ENCODE measurements at regions not wholly inside any gene's neighbourhood (a gene's known extent, or its start where the extent isn't known, plus 50 kb on each side); places are given as distances from the start of the nearest gene placed in this dataset.
A peak's percentile ranks its signal among the peaks of the same experiment; 100 is the strongest.

GRCh38 chr5:8683496-8683895, 814.5 kb downstream of the MTRR start:
- H3K4me3 ChIP-seq (replicated peaks in 1 of 4; ENCODE audit: control extremely low read depth in 1 of 4, insufficient read depth in 1 of 4, low read depth in 3 of 4, low read length in 4 of 4): no peak overlapping the region
- no peak overlapping the region for H3K4me2 ChIP-seq (ENCODE audit: extremely low read depth, insufficient read depth, low read length)
- no peaks in the 10 kb centered on the region for H4K20me1 ChIP-seq (ENCODE audit: control insufficient read depth, extremely low read depth, insufficient read depth, low read length)
- no peaks in the 10 kb centered on the region for H3K36me3 ChIP-seq (ENCODE audit: control insufficient read depth, insufficient read depth, low read length)
- H2AFZ ChIP-seq (ENCODE audit: low read length): no peak overlapping the region
- H3K4me1 ChIP-seq (ENCODE audit: control insufficient read depth, extremely low read depth, insufficient read depth, low read length): no peaks in the 10 kb centered on the region
- H3K27me3 ChIP-seq (ENCODE audit: control insufficient read depth, insufficient read depth, low read length): no peaks in the 10 kb centered on the region
- H3K27ac ChIP-seq (ENCODE audit: insufficient read depth, low read length): no peak overlapping the region
- H3K9me3 ChIP-seq (ENCODE audit: control insufficient read depth, insufficient read depth, low read depth, low read length): no peaks in the 10 kb centered on the region
- no peak overlapping the region for H3K9ac ChIP-seq (ENCODE audit: insufficient read depth, low read length)
- DNase-seq (ENCODE audit: low read depth in 2 of 2): no peak
- no peaks in the 10 kb centered on the region for H3K79me2 ChIP-seq (ENCODE audit: control insufficient read depth, insufficient read depth, low read length)
- TF ChIP-seq CTCF (conservative IDR thresholded peaks at IDR 0.05 in 1 of 2, IDR thresholded peaks at IDR 0.05 in 1 of 2; ENCODE audit: low read depth in 1 of 2, low read length in 2 of 2): no peak
- TF ChIP-seq EZH2 (IDR thresholded peaks at IDR 0.05; ENCODE audit: low read length, missing control alignments): no peak

GRCh38 chr5:8685704-8686103, 816.8 kb downstream of the MTRR start:
- no peak overlapping the region for H3K4me3 ChIP-seq (replicated peaks in 1 of 4; ENCODE audit: control extremely low read depth in 1 of 4, insufficient read depth in 1 of 4, low read depth in 3 of 4, low read length in 4 of 4)
- no peak overlapping the region for H3K4me2 ChIP-seq (ENCODE audit: extremely low read depth, insufficient read depth, low read length)
- no peaks in the 10 kb centered on the region for H3K36me3 ChIP-seq (ENCODE audit: control insufficient read depth, insufficient read depth, low read length)
- H3K27ac ChIP-seq (ENCODE audit: insufficient read depth, low read length): no peak overlapping the region
- H3K4me1 ChIP-seq (ENCODE audit: control insufficient read depth, extremely low read depth, insufficient read depth, low read length): no peaks in the 10 kb centered on the region
- H3K79me2 ChIP-seq (ENCODE audit: control insufficient read depth, insufficient read depth, low read length): no peaks in the 10 kb centered on the region
- H3K9ac ChIP-seq (ENCODE audit: insufficient read depth, low read length): no peak overlapping the region
- TF ChIP-seq EZH2 (IDR thresholded peaks at IDR 0.05; ENCODE audit: low read length, missing control alignments): no peak
- no peak for TF ChIP-seq CTCF (conservative IDR thresholded peaks at IDR 0.05 in 1 of 2, IDR thresholded peaks at IDR 0.05 in 1 of 2; ENCODE audit: low read depth in 1 of 2, low read length in 2 of 2)
- no peaks in the 10 kb centered on the region for H3K9me3 ChIP-seq (ENCODE audit: control insufficient read depth, insufficient read depth, low read depth, low read length)
- DNase-seq (ENCODE audit: low read depth in 2 of 2): no peak
- H3K27me3 ChIP-seq (ENCODE audit: control insufficient read depth, insufficient read depth, low read length): no peaks in the 10 kb centered on the region
- no peak overlapping the region for H2AFZ ChIP-seq (ENCODE audit: low read length)
- no peaks in the 10 kb centered on the region for H4K20me1 ChIP-seq (ENCODE audit: control insufficient read depth, extremely low read depth, insufficient read depth, low read length)

- Histone ChIP-seq H3K27me3 (ENCODE audit: control insufficient read depth, insufficient read depth, low read length) (no peaks in the 10 kb centered on the region), H3K36me3 (ENCODE audit: control insufficient read depth, insufficient read depth, low read length) (no peaks in the 10 kb centered on the region), H3K4me2 (ENCODE audit: extremely low read depth, insufficient read depth, low read length) (no peak overlapping the region), H3K9me3 (ENCODE audit: control insufficient read depth, insufficient read depth, low read depth, low read length) (no peaks in the 10 kb centered on the region), H3K4me1 (ENCODE audit: control insufficient read depth, extremely low read depth, insufficient read depth, low read length) (no peaks in the 10 kb centered on the region), H4K20me1 (ENCODE audit: control insufficient read depth, extremely low read depth, insufficient read depth, low read length) (no peaks in the 10 kb centered on the region), H3K27ac (ENCODE audit: insufficient read depth, low read length) (no peak overlapping the region), H3K79me2 (ENCODE audit: control insufficient read depth, insufficient read depth, low read length) (no peaks in the 10 kb centered on the region), H2AFZ (ENCODE audit: low read length) (no peak overlapping the region), H3K9ac (ENCODE audit: insufficient read depth, low read length) (no peak overlapping the region), H3K4me3 (replicated peaks in 1 of 4; ENCODE audit: control extremely low read depth in 1 of 4, insufficient read depth in 1 of 4, low read depth in 3 of 4, low read length in 4 of 4) (no peak overlapping the region)
- TF ChIP-seq CTCF (conservative IDR thresholded peaks at IDR 0.05 in 1 of 2, IDR thresholded peaks at IDR 0.05 in 1 of 2; ENCODE audit: low read depth in 1 of 2, low read length in 2 of 2): no peak
- TF ChIP-seq EZH2 (IDR thresholded peaks at IDR 0.05; ENCODE audit: low read length, missing control alignments): no peak
- DNase-seq (ENCODE audit: low read depth in 2 of 2): peak; percentile 69
These were observed 817.8 kb downstream of the MTRR start for GRCh38 chr5:8686707-8687106.

All from fibroblast of lung (primary cell).